C1 segment of cervical spinal cord (tissue), 14 donors: ENCODE measurements at regions not wholly inside any gene's neighbourhood (a gene's known extent, or its start where the extent isn't known, plus 50 kb on each side); places are given as distances from the start of the nearest gene placed in this dataset.

ENCODE experiments used
- DNase-seq, 14 donors: peaks; one replicate each; lab custom pipeline; 2025; lab: John Stamatoyannopoulos, UW

GRCh38 chr2:150787353-150788093 is 300.1 kb upstream of the RND3 start:
- no peak for DNase-seq

GRCh38 chr2:150784389-150784788 is 296.9 kb upstream of the RND3 start:
- no peak for DNase-seq

DNA sequence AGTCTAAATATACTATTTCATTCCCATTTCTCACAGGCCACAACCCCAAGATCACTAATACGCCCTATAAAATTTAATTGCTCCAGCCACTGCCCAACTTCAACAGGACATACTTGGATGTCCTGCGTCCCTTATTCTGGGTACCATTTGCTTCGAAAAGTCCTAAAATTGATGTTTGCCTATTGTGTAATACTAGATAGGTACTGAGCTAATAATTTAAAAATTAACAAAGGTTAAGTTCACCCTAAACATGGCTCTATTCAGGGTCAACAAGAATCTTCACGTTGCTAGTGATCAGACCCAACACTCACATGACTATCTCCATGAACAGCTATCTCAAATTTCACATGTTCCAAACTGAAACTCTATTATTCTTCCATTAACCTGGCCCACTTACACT is 296.4 kb upstream of the RND3 start:
- DNase-seq: no peak

DNA sequence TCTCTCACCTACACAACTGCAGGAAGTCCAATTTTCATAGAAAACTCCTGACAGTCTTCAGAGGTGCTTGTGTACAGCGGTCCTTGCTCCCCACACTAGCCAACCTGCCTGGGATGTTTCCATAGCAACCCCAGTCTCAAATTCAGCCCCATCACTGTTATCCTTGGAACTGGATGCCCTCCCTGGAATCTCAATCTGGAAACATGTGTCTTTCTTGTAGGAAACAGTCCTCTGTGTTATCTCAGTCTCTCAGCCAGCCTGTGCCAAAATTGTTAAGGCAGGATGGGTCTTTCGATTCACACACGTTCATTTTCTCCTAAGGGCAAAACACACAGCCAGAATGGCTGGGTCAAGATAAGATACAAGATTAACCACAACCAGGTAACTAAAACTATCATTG is 295.5 kb upstream of the RND3 start:
- no peak for DNase-seq

GRCh38 chr2:150782613-150783012 is 295.1 kb upstream of the RND3 start:
- no peak for DNase-seq

DNA sequence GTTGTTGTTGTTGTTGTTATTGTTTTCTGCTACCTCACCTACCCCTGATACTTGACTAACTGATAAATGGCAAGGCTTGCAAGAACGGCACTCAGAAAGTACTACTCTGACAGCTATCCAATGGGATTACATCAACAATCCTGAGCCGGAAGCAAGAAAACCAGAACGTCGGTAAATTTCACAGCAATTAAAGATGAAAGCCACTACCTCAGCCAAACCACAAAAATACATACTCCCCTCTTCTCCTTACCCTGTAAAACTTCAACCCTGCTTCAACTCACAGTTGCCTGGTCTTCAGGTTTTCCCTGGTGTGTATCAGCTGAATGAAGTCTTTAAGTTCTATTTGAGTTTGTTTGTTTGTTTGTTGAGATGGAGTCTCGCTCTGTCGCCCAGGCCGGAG is 293.7 kb upstream of the RND3 start:
- no peak for DNase-seq

GRCh38 chr2:150778828-150779227 is 291.4 kb upstream of the RND3 start:
- DNase-seq: no peak

GRCh38 chr2:150769421-150769820 is 282.0 kb upstream of the RND3 start:
- no peak for DNase-seq

- DNase-seq: no peak
These were observed 280.7 kb upstream of the RND3 start for GRCh38 chr2:150767991-150768746.

- no peak for DNase-seq
These were observed 275.1 kb upstream of the RND3 start for GRCh38 chr2:150762571-150762970.

- DNase-seq: no peak
These were observed 272.1 kb upstream of the RND3 start for GRCh38 chr2:150759531-150759930.

- DNase-seq: no peak
These were observed 271.6 kb upstream of the RND3 start for GRCh38 chr2:150759106-150759505.

DNA sequence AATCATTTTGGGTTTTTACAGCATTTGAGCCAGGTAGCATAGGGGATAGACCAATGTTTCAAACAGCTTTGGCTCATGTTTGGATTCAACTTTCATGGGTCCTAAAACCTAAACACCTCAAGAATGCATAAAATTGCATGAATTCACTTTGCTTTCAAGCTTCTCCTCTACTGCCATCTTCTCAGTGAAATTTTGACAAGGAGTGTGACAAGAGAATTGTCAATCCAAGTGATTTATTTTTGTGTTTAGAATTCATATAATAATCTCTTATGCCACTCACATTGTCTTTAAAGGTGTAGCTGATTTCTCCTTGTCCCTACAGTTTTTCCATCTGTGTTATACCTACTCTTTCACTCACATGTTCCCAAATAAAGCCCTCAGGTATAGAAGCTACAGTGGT is 264.8 kb upstream of the RND3 start:
- no peak for DNase-seq

- DNase-seq: no peak
These were observed 263.3 kb upstream of the RND3 start for GRCh38 chr2:150750720-150751119.

GRCh38 chr2:150742094-150742493 is 254.6 kb upstream of the RND3 start:
- DNase-seq: no peak

DNA sequence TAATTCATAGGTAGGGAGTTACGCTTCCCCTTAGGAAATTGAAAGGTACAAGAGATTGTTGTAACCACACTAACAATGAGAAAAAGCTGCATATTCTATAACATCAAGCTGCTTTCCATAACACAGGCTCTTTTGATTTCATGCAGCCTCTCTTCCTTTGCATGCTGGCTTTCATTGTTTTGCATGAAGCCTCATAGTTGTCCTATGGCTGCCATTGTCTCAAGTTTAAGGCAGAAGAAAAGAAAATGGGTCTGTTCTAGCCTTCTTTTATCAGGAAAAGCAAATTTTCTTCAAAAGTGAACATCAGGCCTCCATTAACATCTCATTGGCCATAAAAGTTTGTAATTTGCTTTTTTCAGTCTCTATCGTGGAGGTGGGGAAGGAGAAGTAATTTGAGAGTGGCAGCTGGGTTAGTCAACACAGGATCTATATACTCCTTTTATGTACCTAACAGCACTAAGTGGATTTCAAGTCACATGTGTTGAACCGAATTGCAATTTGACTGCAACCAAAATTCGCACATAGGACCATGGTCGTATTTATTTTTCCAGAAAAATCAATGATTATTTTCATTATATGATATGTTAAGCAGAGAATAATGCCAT is 248.5 kb upstream of the RND3 start:
- DNase-seq: no peak

DNA sequence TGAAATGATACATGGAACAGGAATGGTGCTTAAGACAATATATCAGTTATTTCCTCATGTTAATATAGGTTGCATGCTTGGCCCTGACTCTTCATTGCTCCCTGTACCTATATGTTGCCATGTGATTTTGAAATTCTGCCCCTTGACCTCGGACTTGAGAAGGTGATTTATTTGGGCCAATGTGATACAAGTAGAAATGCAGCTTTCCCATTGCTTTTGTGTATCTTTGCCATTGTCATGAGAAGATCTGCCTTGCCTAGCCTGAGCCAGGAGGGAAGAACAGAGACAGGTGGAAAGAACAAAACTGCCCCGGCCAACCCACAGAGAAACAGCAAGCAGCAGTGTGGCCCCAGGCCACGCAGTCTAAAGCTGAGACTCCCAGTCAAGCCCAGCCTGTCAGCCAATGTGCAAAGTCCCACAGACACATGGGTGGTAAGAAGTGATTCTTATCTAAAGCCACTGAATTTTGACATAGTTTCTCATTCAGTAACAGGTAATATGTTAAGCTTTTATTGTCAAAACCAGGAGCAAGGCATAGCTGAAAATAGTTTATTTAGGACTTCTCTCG is 245.7 kb upstream of the RND3 start:
- DNase-seq: no peak

DNA sequence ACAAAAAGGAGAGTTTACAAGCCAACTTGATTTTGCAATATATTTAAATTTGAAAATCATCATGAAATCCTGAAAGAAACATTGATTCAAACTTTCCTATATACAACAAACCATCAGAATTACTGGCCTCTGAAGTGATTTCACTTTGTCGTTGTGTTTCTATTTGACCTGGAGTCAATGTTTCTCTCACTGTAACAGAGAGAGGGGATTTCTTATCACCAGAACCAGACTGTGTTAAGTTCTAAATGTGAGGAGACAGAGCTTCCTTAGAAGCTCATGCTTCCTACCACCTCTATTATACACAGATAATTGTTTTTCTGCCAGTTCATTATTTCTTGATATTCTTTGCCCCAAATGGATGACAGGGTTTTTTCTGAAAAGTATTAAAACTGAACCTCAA is 245.0 kb upstream of the RND3 start:
- DNase-seq: no peak

- DNase-seq: no peak
These were observed 244.6 kb upstream of the RND3 start for GRCh38 chr2:150732064-150732463.

GRCh38 chr2:150729495-150729955 is 242.1 kb upstream of the RND3 start:
- no peak for DNase-seq

- DNase-seq: no peak
These were observed 230.8 kb upstream of the RND3 start for GRCh38 chr2:150718280-150718679.

- DNase-seq: no peak
These were observed 228.7 kb upstream of the RND3 start for GRCh38 chr2:150716186-150716585.
